PC-3 (cell line): ENCODE measurements at regions not wholly inside any gene's neighbourhood (a gene's known extent, or its start where the extent isn't known, plus 50 kb on each side); places are given as distances from the start of the nearest gene placed in this dataset.

Experiments
- ATAC-seq: fragments of 200-7000 bp; cut with Tn5 transposase; 2 replicates; pipeline ENCODE4 v1.9.1; 2020; ENCODE audit warnings: mild to moderate bottlenecking, moderate library complexity
- BruUV-seq: library from RNA; stranded (reverse); fragments of 400-500 nt; replicated peaks from 2 replicates; lab custom pipeline; 2021; lab: Mats Ljungman, UMichigan
- CTCF ChIA-PET: fragments of 300-600 bp; sonication (Branson Sonifier 250); formaldehyde crosslinking; loops from one replicate; lab custom pipeline; 2022; ENCODE audit warnings: antibody characterized with exemption; lab: Charles Lee
- POLR2A ChIA-PET: fragments of 300-600 bp; sonication (Branson Sonifier 250); formaldehyde crosslinking; loops from one replicate; lab custom pipeline; 2022; ENCODE audit warnings: antibody characterized with exemption; ENCODE audit not compliant: unreplicated experiment; lab: Charles Lee
- DNase-seq: peaks from one replicate; pipeline ENCODE4 v3.0.0-alpha.2; 2015
- H2AFZ ChIP-seq: fragments of 300-600 bp; sonication (generic); 2 replicates; pipeline ENCODE4 v1.6.0; 2016; ENCODE audit warnings: antibody characterized with exemption, low read length
- H3F3A ChIP-seq: fragments of 300-600 bp; sonication (generic); one replicate; pipeline ENCODE4 v1.6.0; 2017; ENCODE audit warnings: antibody characterized with exemption, low read length, control low read depth, mild to moderate bottlenecking; ENCODE audit not compliant: unreplicated experiment
- H3K27ac ChIP-seq: fragments of 300-600 bp; sonication (generic); 2 replicates; pipeline ENCODE4 v1.5.1; 2016; ENCODE audit warnings: mild to moderate bottlenecking, low read length
- H3K27me3 ChIP-seq: fragments of 300-600 bp; sonication (generic); 2 replicates; pipeline ENCODE4 v1.6.1; 2016; ENCODE audit warnings: low read length, mixed read lengths
- H3K36me3 ChIP-seq: fragments of 300-600 bp; sonication (generic); 2 replicates; pipeline ENCODE4 v1.6.1; 2016; ENCODE audit warnings: low read depth, mixed run types, low read length, mixed read lengths
- H3K4me1 ChIP-seq: fragments of 300-600 bp; sonication (generic); 2 replicates; pipeline ENCODE4 v1.5.1; 2016; ENCODE audit warnings: low read length; ENCODE audit not compliant: insufficient read depth
- H3K4me2 ChIP-seq: fragments of 300-600 bp; sonication (generic); 2 replicates; pipeline ENCODE4 v1.6.0; 2016; ENCODE audit warnings: low read length
- H3K4me3 ChIP-seq: fragments of 300-600 bp; sonication (generic); 2 replicates; pipeline ENCODE4 v1.5.1; 2016; ENCODE audit warnings: mild to moderate bottlenecking, low read length, mixed read lengths
- H3K79me2 ChIP-seq: fragments of 300-600 bp; sonication (generic); 2 replicates; pipeline ENCODE4 v1.6.1; 2017; ENCODE audit warnings: low read length, mixed read lengths
- H3K9ac ChIP-seq: fragments of 300-600 bp; sonication (generic); 2 replicates; pipeline ENCODE4 v1.6.0; 2016; ENCODE audit warnings: mild to moderate bottlenecking, low read length
- H3K9me2 ChIP-seq: fragments of 300-600 bp; sonication (generic); replicated peaks from 2 replicates; pipeline ENCODE4 v1.6.1; 2016; ENCODE audit warnings: mixed run types, low read length, mixed read lengths
- H3K9me3 ChIP-seq: fragments of 300-600 bp; sonication (generic); 2 replicates; pipeline ENCODE4 v1.6.1; 2016; ENCODE audit warnings: low read length, mixed read lengths
- H4K20me1 ChIP-seq: fragments of 300-600 bp; sonication (generic); 2 replicates; pipeline ENCODE4 v1.6.1; 2016; ENCODE audit warnings: low read length, mixed read lengths
- EZH2 ChIP-seq: fragments of 300-600 bp; sonication (generic); IDR thresholded peaks from one replicate; pipeline ENCODE4 v1.6.1; 2017; ENCODE audit warnings: antibody characterized with exemption, mild to moderate bottlenecking, low read length; ENCODE audit not compliant: unreplicated experiment
- EZH2phosphoT487 ChIP-seq: fragments of 300-600 bp; sonication (generic); IDR thresholded peaks from 2 replicates; pipeline ENCODE4 v1.6.1; 2018; ENCODE audit warnings: mild to moderate bottlenecking, antibody characterized with exemption, low read length, borderline replicate concordance
- intact Hi-C: fragments of 100-400 bp; cut with micrococcal nuclease; formaldehyde crosslinking; loops from 2 replicates; pipeline ENCODE4 v1.9.0; 2023
- TF ChIP-seq, protein P1 (sequence below): fragments of 300-600 bp; sonication (generic); conservative IDR thresholded peaks from 2 replicates; pipeline ENCODE4 v1.5.1; 2017; ENCODE audit warnings: antibody characterized with exemption, low read depth, mild to moderate bottlenecking, low read length

DNA sequence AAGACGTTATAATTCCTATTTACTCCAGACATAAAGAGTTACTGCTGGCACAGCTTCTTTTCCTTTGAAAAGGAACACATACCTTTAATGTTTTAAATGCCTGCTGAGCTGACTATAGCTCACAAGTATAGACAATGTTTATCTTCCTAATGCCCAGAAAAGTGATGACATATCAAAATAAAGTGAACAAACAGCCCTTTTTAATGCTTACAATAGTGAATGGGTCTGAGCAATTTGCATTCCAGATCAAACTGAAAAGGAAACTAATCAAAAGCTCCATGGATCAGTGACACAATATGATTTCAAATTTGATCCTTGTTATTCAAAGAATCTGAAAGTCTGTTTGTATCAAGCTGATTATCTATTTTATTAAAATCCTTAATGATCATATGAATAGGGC lies 233.6 kb upstream of the SEMA3E start:
- no peaks in the 10 kb centered on the region for H3K79me2 ChIP-seq
- ATAC-seq (no peak), DNase-seq (no peak)
- H3K9me2 ChIP-seq = no peaks in the 10 kb centered on the region
- H3K4me3 ChIP-seq = no peak overlapping the region
- H3K9me3 ChIP-seq = no peaks in the 10 kb centered on the region
- no peaks in the 10 kb centered on the region for H3K27me3 ChIP-seq
- TF ChIP-seq EZH2 = no peak
- TF ChIP-seq, protein P1, sequence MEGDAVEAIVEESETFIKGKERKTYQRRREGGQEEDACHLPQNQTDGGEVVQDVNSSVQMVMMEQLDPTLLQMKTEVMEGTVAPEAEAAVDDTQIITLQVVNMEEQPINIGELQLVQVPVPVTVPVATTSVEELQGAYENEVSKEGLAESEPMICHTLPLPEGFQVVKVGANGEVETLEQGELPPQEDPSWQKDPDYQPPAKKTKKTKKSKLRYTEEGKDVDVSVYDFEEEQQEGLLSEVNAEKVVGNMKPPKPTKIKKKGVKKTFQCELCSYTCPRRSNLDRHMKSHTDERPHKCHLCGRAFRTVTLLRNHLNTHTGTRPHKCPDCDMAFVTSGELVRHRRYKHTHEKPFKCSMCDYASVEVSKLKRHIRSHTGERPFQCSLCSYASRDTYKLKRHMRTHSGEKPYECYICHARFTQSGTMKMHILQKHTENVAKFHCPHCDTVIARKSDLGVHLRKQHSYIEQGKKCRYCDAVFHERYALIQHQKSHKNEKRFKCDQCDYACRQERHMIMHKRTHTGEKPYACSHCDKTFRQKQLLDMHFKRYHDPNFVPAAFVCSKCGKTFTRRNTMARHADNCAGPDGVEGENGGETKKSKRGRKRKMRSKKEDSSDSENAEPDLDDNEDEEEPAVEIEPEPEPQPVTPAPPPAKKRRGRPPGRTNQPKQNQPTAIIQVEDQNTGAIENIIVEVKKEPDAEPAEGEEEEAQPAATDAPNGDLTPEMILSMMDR = no peak
- no peak for TF ChIP-seq EZH2phosphoT487
- no TSS peak for BruUV-seq
- no peak overlapping the region for H3K4me2 ChIP-seq
- no peak overlapping the region for H3K9ac ChIP-seq
- intact Hi-C loops = no loop called here
- H3K4me1 ChIP-seq = no peaks in the 10 kb centered on the region
- no peak overlapping the region for H2AFZ ChIP-seq
- H3F3A ChIP-seq = no peaks in the 10 kb centered on the region
- CTCF ChIA-PET = no interaction called here
- H3K36me3 ChIP-seq = no peaks in the 10 kb centered on the region
- H4K20me1 ChIP-seq = no peaks in the 10 kb centered on the region
- POLR2A ChIA-PET = no interaction called here
- H3K27ac ChIP-seq = no peak overlapping the region

DNA sequence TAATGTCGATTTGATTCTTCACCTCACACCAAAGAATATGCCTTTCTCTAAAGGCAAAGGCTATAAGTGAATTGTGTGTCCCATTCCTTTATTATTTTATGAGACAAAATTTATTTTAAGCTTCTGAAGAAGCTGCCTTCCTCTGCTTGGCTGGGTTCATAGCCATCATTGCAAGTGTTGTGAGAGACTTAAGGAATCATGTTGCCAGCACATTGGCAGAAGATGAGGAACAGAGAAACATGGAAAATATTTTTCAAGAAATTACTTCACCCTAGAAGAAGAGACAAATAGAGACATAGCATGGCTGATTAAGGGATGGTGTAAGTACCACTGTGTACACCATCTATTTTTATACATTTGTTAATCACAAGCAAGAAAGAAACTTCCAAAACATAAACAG lies 230.1 kb upstream of the SEMA3E start:
- no peaks in the 10 kb centered on the region for H3K36me3 ChIP-seq
- no peak overlapping the region for H3K27ac ChIP-seq
- H3K4me2 ChIP-seq = no peak overlapping the region
- POLR2A ChIA-PET = no interaction called here
- H3K9me3 ChIP-seq = no peaks in the 10 kb centered on the region
- no peaks in the 10 kb centered on the region for H3K4me1 ChIP-seq
- H3F3A ChIP-seq = no peaks in the 10 kb centered on the region
- no peak for ATAC-seq
- intact Hi-C loops = no loop called here
- no peaks in the 10 kb centered on the region for H3K9me2 ChIP-seq
- CTCF ChIA-PET = interaction anchor here (0.6 kb wide), 1 partner anchor 10 kb away, joined by 3 read pairs; no protein-coding TSS in a partner anchor
- H3K27me3 ChIP-seq = no peaks in the 10 kb centered on the region
- no peak overlapping the region for H3K9ac ChIP-seq
- BruUV-seq = no TSS peak
- no peak overlapping the region for H3K4me3 ChIP-seq
- no peak overlapping the region for H2AFZ ChIP-seq
- DNase-seq = no peak
- no peak for TF ChIP-seq EZH2phosphoT487
- no peak for TF ChIP-seq EZH2
- TF ChIP-seq, protein P1 = no peak
- no peaks in the 10 kb centered on the region for H3K79me2 ChIP-seq
- no peaks in the 10 kb centered on the region for H4K20me1 ChIP-seq

DNA sequence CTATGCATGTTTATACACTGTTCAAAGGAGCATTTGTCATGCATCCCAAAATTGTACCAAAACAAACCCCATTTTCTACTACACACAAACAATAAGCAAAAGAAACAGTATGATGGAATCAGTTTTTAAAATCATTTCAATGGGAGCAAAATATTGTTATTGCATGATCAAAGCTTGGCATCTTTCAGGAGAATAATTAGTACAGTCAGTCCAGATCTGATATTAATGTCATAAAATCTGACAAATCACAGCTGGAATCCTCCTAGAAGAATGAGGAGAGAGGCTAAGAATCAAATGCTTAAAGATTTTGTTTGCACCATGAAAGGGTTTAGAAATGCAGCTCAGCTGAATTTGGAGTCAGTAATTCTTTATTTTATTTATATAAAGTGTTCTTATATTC lies 229.7 kb upstream of the SEMA3E start:
- Histone ChIP-seq H3K9ac (no peak overlapping the region), H4K20me1 (no peaks in the 10 kb centered on the region), H3K4me1 (no peaks in the 10 kb centered on the region), H3K79me2 (no peaks in the 10 kb centered on the region), H3K36me3 (no peaks in the 10 kb centered on the region), H3K27ac (no peak overlapping the region), H3K9me3 (no peaks in the 10 kb centered on the region), H3K27me3 (no peaks in the 10 kb centered on the region), H3F3A (no peaks in the 10 kb centered on the region), H3K9me2 (no peaks in the 10 kb centered on the region), H2AFZ (no peak overlapping the region), H3K4me2 (no peak overlapping the region), H3K4me3 (no peak overlapping the region)
- DNase-seq = no peak
- TF ChIP-seq EZH2phosphoT487 = no peak
- TF ChIP-seq, protein P1 = no peak
- TF ChIP-seq EZH2 = no peak
- ATAC-seq = no peak
- ChIA-PET POLR2A (interaction anchor here (0.7 kb wide), 1 partner anchor 394 kb away, joined by 6 read pairs; no protein-coding TSS in a partner anchor), CTCF (interaction anchor here (0.6 kb wide), 1 partner anchor 10 kb away, joined by 3 read pairs; no protein-coding TSS in a partner anchor)
- intact Hi-C loops = no loop called here
- BruUV-seq = no TSS peak
